Peyer's patch (tissue), 4 donors: ENCODE measurements at regions not wholly inside any gene's neighbourhood (a gene's known extent, or its start where the extent isn't known, plus 50 kb on each side); places are given as distances from the start of the nearest gene placed in this dataset.

ENCODE experiments used
- DNase-seq, 3 donors: peaks; one replicate each; pipeline ENCODE4 v3.0.0-alpha.2; 2017 to 2019
- H3K27ac ChIP-seq, 4 donors: fragments of 200-600 bp; sonication (generic); one replicate each; pipeline ENCODE4 v1.5.1; 2016 to 2019
- H3K27me3 ChIP-seq, 2 donors: fragments of 200-600 bp; sonication (generic); one replicate each; pipeline ENCODE4 v1.5.1; 2019
- H3K36me3 ChIP-seq, 3 donors: fragments of 200-600 bp; sonication (generic); one replicate each; pipeline ENCODE4 v1.5.1; 2016 to 2019
- H3K4me1 ChIP-seq, 4 donors: fragments of 200-600 bp; sonication (generic); one replicate each; pipeline ENCODE4 v1.5.1; 2016 to 2019
- H3K4me3 ChIP-seq, 4 donors: fragments of 200-600 bp; sonication (generic); 1 replicate in 3 of 4; 2 replicates in 1 of 4; pipeline ENCODE4 v1.5.1; 2016 to 2019; ENCODE audit warnings: mild to moderate bottlenecking in 1 of 4
- H3K9me3 ChIP-seq, 4 donors: fragments of 200-600 bp; sonication (generic); one replicate each; pipeline ENCODE4 v1.5.1; 2016 to 2019; ENCODE audit warnings: mild to moderate bottlenecking in 1 of 4
- POLR2A ChIP-seq, 2 donors: fragments of 450-650 bp; IDR thresholded peaks; one replicate each; pipeline ENCODE4 v1.5.1; 2017; ENCODE audit warnings: antibody characterized with exemption in 2 of 2, mild to moderate bottlenecking in 2 of 2, moderate library complexity in 2 of 2
- TF ChIP-seq, protein P1 (sequence below), 6 experiments: fragments of 450-650 bp in 4 of 6; fragments of 200-600 bp in 2 of 6; sonication (generic) in 1 of 6; IDR thresholded peaks; one replicate each; pipeline ENCODE4 v1.5.1; 2017 to 2019; ENCODE audit warnings: antibody characterized with exemption in 6 of 6, mild to moderate bottlenecking in 3 of 6, moderate library complexity in 1 of 6

DNA sequence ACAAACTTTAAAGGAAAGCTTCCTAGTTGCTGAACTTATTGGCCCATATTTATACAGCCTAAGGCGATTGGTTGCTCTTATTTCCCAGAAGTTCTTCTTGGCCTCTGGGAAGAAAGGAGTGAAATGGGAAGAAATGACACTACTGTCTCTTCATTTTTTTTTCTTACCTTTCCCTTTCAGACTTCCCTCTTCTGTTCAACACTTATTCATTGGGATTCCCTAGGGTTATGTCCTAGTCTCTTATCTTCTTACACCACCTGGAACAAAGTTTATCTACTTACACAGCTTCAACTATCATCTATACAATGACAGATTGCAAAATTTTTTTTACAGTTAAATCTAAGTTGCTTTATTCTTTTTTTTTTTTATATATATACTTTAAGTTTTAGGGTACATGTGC is 68.0 kb downstream of the SNX12 start:
- H3K27me3 ChIP-seq = no peaks in the 10 kb centered on the region

GRCh38 chrX:70998411-70999027 is 67.6 kb upstream of the SLC7A3 start:
- Histone ChIP-seq H3K9me3 (no peaks in the 10 kb centered on the region), H3K36me3 (no peaks in the 10 kb centered on the region), H3K4me1 (no peaks in the 10 kb centered on the region), H3K27me3 (no peaks in the 10 kb centered on the region), H3K27ac (no peak overlapping the region), H3K4me3 (no peak overlapping the region)
- TF ChIP-seq POLR2A (IDR thresholded peaks at IDR 0.05) = no peak
- TF ChIP-seq, protein P1, sequence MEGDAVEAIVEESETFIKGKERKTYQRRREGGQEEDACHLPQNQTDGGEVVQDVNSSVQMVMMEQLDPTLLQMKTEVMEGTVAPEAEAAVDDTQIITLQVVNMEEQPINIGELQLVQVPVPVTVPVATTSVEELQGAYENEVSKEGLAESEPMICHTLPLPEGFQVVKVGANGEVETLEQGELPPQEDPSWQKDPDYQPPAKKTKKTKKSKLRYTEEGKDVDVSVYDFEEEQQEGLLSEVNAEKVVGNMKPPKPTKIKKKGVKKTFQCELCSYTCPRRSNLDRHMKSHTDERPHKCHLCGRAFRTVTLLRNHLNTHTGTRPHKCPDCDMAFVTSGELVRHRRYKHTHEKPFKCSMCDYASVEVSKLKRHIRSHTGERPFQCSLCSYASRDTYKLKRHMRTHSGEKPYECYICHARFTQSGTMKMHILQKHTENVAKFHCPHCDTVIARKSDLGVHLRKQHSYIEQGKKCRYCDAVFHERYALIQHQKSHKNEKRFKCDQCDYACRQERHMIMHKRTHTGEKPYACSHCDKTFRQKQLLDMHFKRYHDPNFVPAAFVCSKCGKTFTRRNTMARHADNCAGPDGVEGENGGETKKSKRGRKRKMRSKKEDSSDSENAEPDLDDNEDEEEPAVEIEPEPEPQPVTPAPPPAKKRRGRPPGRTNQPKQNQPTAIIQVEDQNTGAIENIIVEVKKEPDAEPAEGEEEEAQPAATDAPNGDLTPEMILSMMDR (IDR thresholded peaks at IDR 0.05) = peak in 3 of 6 experiments; percentile 8 to 26 (median 22)
- no peak for DNase-seq

More for the DNA sequence above, 68.0 kb downstream of the SNX12 start:
- no peak overlapping the region for H3K27ac ChIP-seq
- H3K9me3 ChIP-seq = no peaks in the 10 kb centered on the region
- no peaks in the 10 kb centered on the region for H3K36me3 ChIP-seq
- DNase-seq = no peak
- no peak overlapping the region for H3K4me3 ChIP-seq
- TF ChIP-seq, protein P1 (IDR thresholded peaks at IDR 0.05) = no peak
- no peak for TF ChIP-seq POLR2A (IDR thresholded peaks at IDR 0.05)
- H3K4me1 ChIP-seq = no peaks in the 10 kb centered on the region

GRCh38 chrX:70995338-70995737 is 64.4 kb upstream of the SLC7A3 start:
- no peaks in the 10 kb centered on the region for H3K36me3 ChIP-seq
- TF ChIP-seq POLR2A (IDR thresholded peaks at IDR 0.05) = no peak
- TF ChIP-seq, protein P1 (IDR thresholded peaks at IDR 0.05) = no peak
- no peak overlapping the region for H3K27ac ChIP-seq
- H3K9me3 ChIP-seq = no peaks in the 10 kb centered on the region
- DNase-seq = no peak
- H3K4me1 ChIP-seq = no peaks in the 10 kb centered on the region
- H3K4me3 ChIP-seq = no peak overlapping the region
- H3K27me3 ChIP-seq = no peaks in the 10 kb centered on the region

DNA sequence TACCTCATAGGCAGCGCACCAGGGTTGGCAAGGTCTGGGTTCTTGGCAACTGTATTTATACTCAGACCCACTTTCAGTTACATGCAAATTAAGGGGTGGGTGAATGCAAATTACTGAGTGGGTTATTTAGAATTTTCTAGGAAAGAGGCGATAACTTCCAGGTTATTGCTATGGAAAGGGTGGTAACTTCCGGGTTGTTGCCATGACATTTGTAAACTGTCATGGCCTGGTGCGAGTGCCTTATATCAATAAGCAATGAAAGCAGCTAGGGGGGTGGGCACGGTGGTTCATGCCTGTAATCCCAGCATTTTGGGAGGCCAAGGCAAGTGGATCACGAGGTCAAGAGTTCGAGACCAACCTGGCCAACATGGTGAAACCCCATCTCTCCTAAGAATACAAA is 57.5 kb upstream of the SLC7A3 start:
- H3K36me3 ChIP-seq = no peaks in the 10 kb centered on the region
- no peaks in the 10 kb centered on the region for H3K27me3 ChIP-seq
- H3K4me1 ChIP-seq = no peaks in the 10 kb centered on the region
- no peak for DNase-seq
- H3K27ac ChIP-seq = no peak overlapping the region
- no peaks in the 10 kb centered on the region for H3K9me3 ChIP-seq
- H3K4me3 ChIP-seq = no peak overlapping the region
- TF ChIP-seq, protein P1 (IDR thresholded peaks at IDR 0.05) = no peak
- no peak for TF ChIP-seq POLR2A (IDR thresholded peaks at IDR 0.05)
